HEK293 (cell line): ENCODE measurements at regions not wholly inside any gene's neighbourhood (a gene's known extent, or its start where the extent isn't known, plus 50 kb on each side); places are given as distances from the start of the nearest gene placed in this dataset.

Experiments used
- PRDM6 ChIP-seq: fragments of 450-650 bp; formaldehyde crosslinking; IDR thresholded peaks from 2 replicates; pipeline ENCODE4 v1.5.1; 2017; ENCODE audit warnings: missing biosample characterization, missing genetic modification characterization
- ZBTB8A ChIP-seq: fragments of 450-650 bp; formaldehyde crosslinking; IDR thresholded peaks from 2 replicates; pipeline ENCODE4 v1.5.1; 2016; ENCODE audit warnings: missing biosample characterization, missing genetic modification characterization
- ZNF121 ChIP-seq: fragments of 450-650 bp; formaldehyde crosslinking; IDR thresholded peaks from 2 replicates; pipeline ENCODE4 v1.5.1; 2016; ENCODE audit warnings: missing biosample characterization, missing genetic modification characterization
- ZNF174 ChIP-seq: fragments of 450-650 bp; formaldehyde crosslinking; IDR thresholded peaks from 2 replicates; pipeline ENCODE4 v1.5.0; 2017; ENCODE audit warnings: missing biosample characterization, mild to moderate bottlenecking, missing genetic modification characterization
- ZNF266 ChIP-seq: fragments of 450-650 bp; formaldehyde crosslinking; IDR thresholded peaks from 2 replicates; pipeline ENCODE4 v1.5.1; 2016; ENCODE audit warnings: missing biosample characterization, missing genetic modification characterization, low read depth
- TF ChIP-seq, protein P1 (sequence below): fragments of 450-650 bp; formaldehyde crosslinking; IDR thresholded peaks from 2 replicates; pipeline ENCODE4 v1.5.1; 2016; ENCODE audit warnings: missing biosample characterization, missing genetic modification characterization
- TF ChIP-seq, protein P2 (sequence below): fragments of 450-650 bp; IDR thresholded peaks from 2 replicates; pipeline ENCODE4 v1.5.1; 2018; ENCODE audit warnings: missing biosample characterization, missing genetic modification characterization
- TF ChIP-seq, protein P3 (sequence below): fragments of 450-650 bp; formaldehyde crosslinking; IDR thresholded peaks from 2 replicates; pipeline ENCODE4 v1.5.1; 2016; ENCODE audit warnings: missing biosample characterization, missing genetic modification characterization
- TF ChIP-seq, protein P4 (sequence below): fragments of 450-650 bp; formaldehyde crosslinking; IDR thresholded peaks from 2 replicates; pipeline ENCODE4 v1.5.1; 2017; ENCODE audit warnings: missing biosample characterization, mild to moderate bottlenecking, missing genetic modification characterization, moderate library complexity

GRCh38 chr19:31430381-31430780 is 81.1 kb upstream of the TSHZ3 start:
- TF ChIP-seq, protein P1, sequence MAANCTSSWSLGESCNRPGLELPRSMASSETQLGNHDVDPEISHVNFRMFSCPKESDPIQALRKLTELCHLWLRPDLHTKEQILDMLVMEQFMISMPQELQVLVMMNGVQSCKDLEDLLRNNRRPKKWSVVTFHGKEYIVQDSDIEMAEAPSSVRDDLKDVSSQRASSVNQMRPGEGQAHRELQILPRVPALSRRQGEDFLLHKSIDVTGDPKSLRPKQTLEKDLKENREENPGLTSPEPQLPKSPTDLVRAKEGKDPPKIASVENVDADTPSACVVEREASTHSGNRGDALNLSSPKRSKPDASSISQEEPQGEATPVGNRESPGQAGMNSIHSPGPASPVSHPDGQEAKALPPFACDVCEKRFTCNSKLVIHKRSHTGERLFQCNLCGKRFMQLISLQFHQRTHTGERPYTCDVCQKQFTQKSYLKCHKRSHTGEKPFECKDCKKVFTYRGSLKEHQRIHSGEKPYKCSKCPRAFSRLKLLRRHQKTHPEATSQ (tag by site-specific recombination) = no peak
- TF ChIP-seq, protein P2, sequence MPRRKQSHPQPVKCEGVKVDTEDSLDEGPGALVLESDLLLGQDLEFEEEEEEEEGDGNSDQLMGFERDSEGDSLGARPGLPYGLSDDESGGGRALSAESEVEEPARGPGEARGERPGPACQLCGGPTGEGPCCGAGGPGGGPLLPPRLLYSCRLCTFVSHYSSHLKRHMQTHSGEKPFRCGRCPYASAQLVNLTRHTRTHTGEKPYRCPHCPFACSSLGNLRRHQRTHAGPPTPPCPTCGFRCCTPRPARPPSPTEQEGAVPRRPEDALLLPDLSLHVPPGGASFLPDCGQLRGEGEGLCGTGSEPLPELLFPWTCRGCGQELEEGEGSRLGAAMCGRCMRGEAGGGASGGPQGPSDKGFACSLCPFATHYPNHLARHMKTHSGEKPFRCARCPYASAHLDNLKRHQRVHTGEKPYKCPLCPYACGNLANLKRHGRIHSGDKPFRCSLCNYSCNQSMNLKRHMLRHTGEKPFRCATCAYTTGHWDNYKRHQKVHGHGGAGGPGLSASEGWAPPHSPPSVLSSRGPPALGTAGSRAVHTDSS = no peak
- TF ChIP-seq ZBTB8A (tag by site-specific recombination) = no peak
- TF ChIP-seq, protein P3, sequence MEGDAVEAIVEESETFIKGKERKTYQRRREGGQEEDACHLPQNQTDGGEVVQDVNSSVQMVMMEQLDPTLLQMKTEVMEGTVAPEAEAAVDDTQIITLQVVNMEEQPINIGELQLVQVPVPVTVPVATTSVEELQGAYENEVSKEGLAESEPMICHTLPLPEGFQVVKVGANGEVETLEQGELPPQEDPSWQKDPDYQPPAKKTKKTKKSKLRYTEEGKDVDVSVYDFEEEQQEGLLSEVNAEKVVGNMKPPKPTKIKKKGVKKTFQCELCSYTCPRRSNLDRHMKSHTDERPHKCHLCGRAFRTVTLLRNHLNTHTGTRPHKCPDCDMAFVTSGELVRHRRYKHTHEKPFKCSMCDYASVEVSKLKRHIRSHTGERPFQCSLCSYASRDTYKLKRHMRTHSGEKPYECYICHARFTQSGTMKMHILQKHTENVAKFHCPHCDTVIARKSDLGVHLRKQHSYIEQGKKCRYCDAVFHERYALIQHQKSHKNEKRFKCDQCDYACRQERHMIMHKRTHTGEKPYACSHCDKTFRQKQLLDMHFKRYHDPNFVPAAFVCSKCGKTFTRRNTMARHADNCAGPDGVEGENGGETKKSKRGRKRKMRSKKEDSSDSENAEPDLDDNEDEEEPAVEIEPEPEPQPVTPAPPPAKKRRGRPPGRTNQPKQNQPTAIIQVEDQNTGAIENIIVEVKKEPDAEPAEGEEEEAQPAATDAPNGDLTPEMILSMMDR = no peak
- no peak for TF ChIP-seq ZNF266 (tag by site-specific recombination)
- no peak for TF ChIP-seq ZNF121 (tag by site-specific recombination)
- no peak for TF ChIP-seq ZNF174 (tag by site-specific recombination)
- no peak for TF ChIP-seq PRDM6 (tag by site-specific recombination)
- TF ChIP-seq, protein P4, sequence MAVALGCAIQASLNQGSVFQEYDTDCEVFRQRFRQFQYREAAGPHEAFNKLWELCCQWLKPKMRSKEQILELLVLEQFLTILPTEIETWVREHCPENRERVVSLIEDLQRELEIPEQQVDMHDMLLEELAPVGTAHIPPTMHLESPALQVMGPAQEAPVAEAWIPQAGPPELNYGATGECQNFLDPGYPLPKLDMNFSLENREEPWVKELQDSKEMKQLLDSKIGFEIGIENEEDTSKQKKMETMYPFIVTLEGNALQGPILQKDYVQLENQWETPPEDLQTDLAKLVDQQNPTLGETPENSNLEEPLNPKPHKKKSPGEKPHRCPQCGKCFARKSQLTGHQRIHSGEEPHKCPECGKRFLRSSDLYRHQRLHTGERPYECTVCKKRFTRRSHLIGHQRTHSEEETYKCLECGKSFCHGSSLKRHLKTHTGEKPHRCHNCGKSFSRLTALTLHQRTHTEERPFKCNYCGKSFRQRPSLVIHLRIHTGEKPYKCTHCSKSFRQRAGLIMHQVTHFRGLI = no peak
